ENCODE measurements at regions not wholly inside any gene's neighbourhood (a gene's known extent, or its start where the extent isn't known, plus 50 kb on each side); places are given as distances from the start of the nearest gene placed in this dataset.

DNA sequence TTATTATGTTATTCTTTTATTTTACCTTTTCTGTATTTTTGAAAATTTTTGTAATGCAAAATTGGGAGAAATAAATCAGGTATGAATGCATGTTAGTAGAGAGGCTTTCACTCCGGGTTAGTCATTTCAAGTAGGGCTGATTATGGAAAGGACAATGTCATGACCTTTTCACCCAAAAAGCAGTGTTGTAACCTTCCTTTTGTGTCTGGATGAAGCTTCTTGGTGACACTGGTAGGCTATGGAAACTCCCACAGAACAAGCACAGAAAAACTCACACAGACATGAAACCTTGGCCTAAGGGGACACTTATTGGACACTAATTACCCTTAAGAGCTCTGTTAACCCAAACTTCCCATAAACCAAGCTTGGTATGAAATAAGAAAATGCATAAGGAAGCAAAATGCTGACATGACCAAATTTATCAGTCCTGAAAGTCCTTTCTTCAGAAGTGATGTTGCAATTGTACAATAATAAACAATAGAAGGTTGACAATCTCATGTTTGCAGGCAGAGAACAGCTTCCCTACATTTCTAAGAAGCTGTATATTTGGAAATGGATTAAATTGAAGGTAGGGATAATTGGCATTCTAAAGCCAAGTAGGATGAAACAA is 70.0 kb upstream of the KCNJ15 start:
- no peak for DNase-seq (ENCODE audit: low read depth, low spot score)

DNA sequence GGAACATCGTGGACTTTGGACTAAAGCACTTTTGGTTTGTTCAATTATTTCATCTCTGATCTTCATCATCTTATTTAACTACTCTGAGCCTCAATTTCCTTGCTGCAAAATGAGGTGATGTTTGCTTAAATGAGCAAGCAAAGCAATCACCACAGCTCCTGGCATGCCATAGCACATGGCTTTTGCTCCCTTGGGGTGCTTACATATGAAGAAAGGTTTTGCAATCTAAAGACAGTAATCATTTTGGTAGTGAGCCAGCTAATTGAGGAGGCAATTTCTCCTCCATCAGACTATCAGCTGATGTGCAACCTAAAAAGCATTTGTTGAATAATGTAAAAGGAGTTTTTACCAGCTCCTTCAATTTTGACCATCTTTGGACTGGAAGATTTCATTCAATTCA is 68.8 kb upstream of the KCNJ15 start:
- DNase-seq (ENCODE audit: low read depth, low spot score): no peak

DNA sequence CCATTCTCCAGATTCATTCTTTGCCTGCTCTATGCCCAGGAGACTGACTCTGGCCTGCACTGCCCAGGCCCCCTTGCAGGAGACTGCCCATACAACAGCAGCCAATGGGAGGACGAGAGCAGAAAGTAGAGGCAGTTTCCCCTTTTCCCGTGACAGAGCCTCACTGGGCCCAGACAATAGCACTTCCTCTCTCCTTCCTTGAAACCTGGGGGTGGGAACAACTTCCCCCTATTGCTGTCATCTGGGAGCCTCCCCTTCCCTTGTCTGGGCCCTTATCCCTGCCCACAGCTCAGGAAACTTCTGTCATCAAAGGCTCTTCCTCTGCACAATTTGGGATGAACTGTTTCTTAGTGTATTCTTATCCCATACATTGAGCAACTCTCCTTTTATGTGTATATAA is 60.8 kb upstream of the KCNJ15 start:
- DNase-seq (ENCODE audit: low read depth, low spot score): no peak

DNA sequence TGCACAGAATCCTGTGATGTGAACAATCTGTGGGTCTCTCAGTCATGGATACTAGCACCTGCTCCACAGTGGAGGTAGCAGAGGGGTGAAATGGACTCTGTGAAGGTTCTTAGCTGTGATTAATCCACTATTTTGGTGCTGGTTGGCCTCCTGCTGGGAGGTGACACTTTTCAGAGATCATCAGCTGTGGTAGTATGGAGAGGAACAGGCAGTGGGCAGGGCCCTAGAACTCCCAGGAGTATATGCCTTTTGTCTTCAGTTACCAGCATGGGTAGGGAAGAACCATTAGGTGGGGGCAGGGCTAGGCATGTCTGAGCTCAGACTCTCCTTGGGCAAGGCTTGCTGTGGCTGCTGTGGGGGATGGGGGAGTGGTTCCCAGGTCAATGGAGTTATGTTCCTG is 54.0 kb upstream of the KCNJ15 start:
- no peak for DNase-seq (ENCODE audit: low read depth, low spot score)

DNA sequence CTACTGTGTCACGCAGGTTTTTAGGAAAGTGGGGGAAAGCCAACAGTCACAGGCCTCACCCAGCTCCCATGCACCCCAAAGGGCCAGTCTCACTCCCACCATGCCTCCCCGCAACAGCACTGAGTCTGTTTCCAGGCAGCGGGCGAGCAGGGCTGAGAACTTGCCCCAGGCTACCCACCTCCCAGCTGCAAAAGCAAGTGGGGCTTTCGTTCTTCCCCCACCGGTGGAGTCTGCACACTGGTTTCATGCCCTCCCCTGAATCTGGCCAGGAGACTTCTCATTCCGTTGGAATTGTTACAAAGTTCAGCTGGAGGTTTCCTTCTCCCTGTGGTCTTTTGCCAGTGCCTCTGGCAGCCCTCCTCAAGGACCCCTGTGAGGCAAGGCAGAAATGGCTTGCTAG is 53.6 kb upstream of the KCNJ15 start:
- no peak for DNase-seq (ENCODE audit: low read depth, low spot score)

DNA sequence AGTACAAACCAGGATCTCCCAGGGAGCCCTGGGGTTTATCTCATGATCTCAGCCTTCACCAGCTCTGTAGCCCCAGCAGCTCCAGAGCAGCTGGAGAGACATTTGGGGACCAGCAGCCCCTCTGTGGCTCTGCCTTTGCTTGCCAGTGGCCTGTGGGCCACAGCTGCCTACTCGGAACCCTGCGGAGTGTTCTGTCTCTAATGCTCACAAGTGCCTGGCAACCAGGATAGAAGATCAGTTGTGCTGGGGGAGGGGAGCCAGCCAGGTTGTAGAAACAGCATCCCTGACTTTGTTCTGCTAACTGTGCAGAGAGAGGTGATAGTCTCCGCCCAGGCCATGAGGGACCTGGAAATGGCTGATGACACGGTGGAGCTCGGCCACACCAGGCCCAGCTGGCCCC is 50.9 kb upstream of the KCNJ15 start:
- DNase-seq (ENCODE audit: low read depth, low spot score): no peak

DNA sequence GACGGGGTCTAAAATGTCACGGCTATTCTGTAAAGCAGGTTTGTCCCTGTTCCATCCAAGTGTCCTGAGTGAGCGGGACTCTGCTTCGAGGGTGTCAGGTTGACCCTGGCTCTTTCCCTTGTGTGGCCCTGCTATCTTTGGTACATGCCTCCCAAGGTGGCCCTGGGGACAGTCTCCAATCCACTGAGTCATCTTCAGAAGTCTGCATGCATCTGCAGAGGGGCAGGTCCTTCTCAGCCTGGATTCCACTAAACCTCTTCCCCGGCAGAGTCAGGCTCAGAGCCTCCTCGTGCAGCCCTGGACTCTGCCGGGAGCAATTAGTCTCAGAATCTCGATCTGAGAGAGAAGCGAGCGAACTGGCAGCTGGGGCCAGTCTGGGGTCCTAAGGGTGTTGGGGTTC is 50.1 kb upstream of the KCNJ15 start:
- no peak for DNase-seq (ENCODE audit: low read depth, low spot score)

All from pulmonary artery endothelial cell (primary cell).